ENCODE measurements at regions not wholly inside any gene's neighbourhood (a gene's known extent, or its start where the extent isn't known, plus 50 kb on each side); places are given as distances from the start of the nearest gene placed in this dataset.
"Not testable (repeated sequence)": the region's sequence is repeated elsewhere in the genome, so short reads cannot be mapped to it uniquely, and the experiment has no call there.

GRCh38 chr9:96061293-96061987 is 185.9 kb downstream of the ERCC6L2 start:
- peak; percentile 56 for DNase-seq

GRCh38 chr9:96058218-96058617 is 182.7 kb downstream of the ERCC6L2 start:
- DNase-seq = no peak

GRCh38 chr9:96057155-96057554 is 181.7 kb downstream of the ERCC6L2 start:
- peak; percentile 26 for DNase-seq

GRCh38 chr9:96056226-96056625 is 180.7 kb downstream of the ERCC6L2 start:
- no peak for DNase-seq

GRCh38 chr9:96054248-96054647 is 178.8 kb downstream of the ERCC6L2 start:
- DNase-seq = not testable (repeated sequence)

GRCh38 chr9:96052686-96053085 is 177.2 kb downstream of the ERCC6L2 start:
- DNase-seq = no peak

- DNase-seq = no peak
Measured at GRCh38 chr9:96051423-96051822, 175.9 kb downstream of the ERCC6L2 start.

GRCh38 chr9:96050861-96051155 is 175.3 kb downstream of the ERCC6L2 start:
- DNase-seq = no peak

GRCh38 chr9:96050048-96050860 is 174.8 kb downstream of the ERCC6L2 start:
- DNase-seq = no peak

- no peak for DNase-seq
Measured at GRCh38 chr9:96048956-96049831, 173.7 kb downstream of the ERCC6L2 start.

GRCh38 chr9:96048104-96048955 is 172.8 kb downstream of the ERCC6L2 start:
- peak; percentile 27 for DNase-seq

GRCh38 chr9:96047741-96048103 is 172.2 kb downstream of the ERCC6L2 start:
- no peak for DNase-seq

- DNase-seq = no peak
Measured at GRCh38 chr9:96047116-96047639, 171.7 kb downstream of the ERCC6L2 start.

- DNase-seq = no peak
Measured at GRCh38 chr9:96045811-96046210, 170.3 kb downstream of the ERCC6L2 start.

- DNase-seq = no peak
Measured at GRCh38 chr9:96044401-96044800, 168.9 kb downstream of the ERCC6L2 start.

- no peak for DNase-seq
Measured at GRCh38 chr9:96040591-96041461, 165.3 kb downstream of the ERCC6L2 start.

GRCh38 chr9:96038914-96039313 is 163.4 kb downstream of the ERCC6L2 start:
- no peak for DNase-seq

GRCh38 chr9:96038271-96038670 is 162.8 kb downstream of the ERCC6L2 start:
- no peak for DNase-seq

- no peak for DNase-seq
Measured at GRCh38 chr9:96034553-96035122, 159.1 kb downstream of the ERCC6L2 start.

GRCh38 chr9:96033896-96034295 is 158.4 kb downstream of the ERCC6L2 start:
- DNase-seq = no peak

All from activated CD8-positive, alpha-beta memory T cell treated with anti-CD3 and anti-CD28 coated beads, Interleukin-2, amount 50 U/mL, for 4 hours (primary cell).